Panc1 (cell line): ENCODE measurements at regions not wholly inside any gene's neighbourhood (a gene's known extent, or its start where the extent isn't known, plus 50 kb on each side); places are given as distances from the start of the nearest gene placed in this dataset.

Experiments
- ATAC-seq: fragments of 200-7000 bp; cut with Tn5 transposase; 2 replicates; pipeline ENCODE4 v1.9.1; 2020; ENCODE audit warnings: mild to moderate bottlenecking, moderate library complexity
- BruUV-seq: library from RNA; stranded (reverse); fragments of 400-500 nt; replicated peaks from 2 replicates; lab custom pipeline; 2021; lab: Mats Ljungman, UMichigan
- CTCF ChIA-PET: fragments of 300-600 bp; sonication (Branson Sonifier 250); formaldehyde crosslinking; loops from one replicate; lab custom pipeline; 2022; ENCODE audit warnings: antibody characterized with exemption; lab: Charles Lee
- POLR2A ChIA-PET: fragments of 300-600 bp; sonication (Branson Sonifier 250); formaldehyde crosslinking; loops from one replicate; lab custom pipeline; 2022; ENCODE audit warnings: antibody characterized with exemption; lab: Charles Lee
- DNase-seq: peaks from one replicate; pipeline ENCODE4 v3.0.0-alpha.2; 2010; ENCODE audit warnings: low read depth, low spot score
- H3K27ac ChIP-seq: 2 replicates; pipeline ENCODE4 v1.5.1; 2011; ENCODE audit warnings: mild to moderate bottlenecking, low read length, inconsistent platforms
- H3K27me3 ChIP-seq: fragments of 200-500 bp; sonication (Bioruptor generic); 2 replicates; pipeline ENCODE4 v1.6.0; 2014; ENCODE audit warnings: low read length, inconsistent platforms; ENCODE audit not compliant: control insufficient read depth, insufficient read depth
- H3K36me3 ChIP-seq: fragments of 200-500 bp; sonication (Bioruptor generic); 2 replicates; pipeline ENCODE4 v1.5.1; 2014; ENCODE audit warnings: inconsistent platforms, mild to moderate bottlenecking, low read length, moderate library complexity; ENCODE audit not compliant: control insufficient read depth, insufficient read depth
- H3K4me1 ChIP-seq: 2 replicates; pipeline ENCODE4 v1.5.1; 2011; ENCODE audit warnings: inconsistent platforms, mild to moderate bottlenecking, low read length, moderate library complexity; ENCODE audit not compliant: control insufficient read depth, insufficient read depth
- H3K4me3 ChIP-seq, 2 experiments: 2 replicates each; pipeline ENCODE4 v1.5.1; 2011 to 2012; ENCODE audit warnings: low read depth in 2 of 2, low read length in 2 of 2, mild to moderate bottlenecking in 2 of 2, inconsistent platforms in 1 of 2, moderate library complexity in 1 of 2
- H3K9me3 ChIP-seq: fragments of 200-500 bp; sonication (Bioruptor generic); 2 replicates; pipeline ENCODE4 v1.5.1; 2014; ENCODE audit warnings: low read depth, mild to moderate bottlenecking, inconsistent platforms, low read length, moderate library complexity; ENCODE audit not compliant: control insufficient read depth, insufficient read depth
- CTCF ChIP-seq: fragments of 450-650 bp; IDR thresholded peaks from 2 replicates; pipeline ENCODE4 v1.5.1; 2017; ENCODE audit warnings: mild to moderate bottlenecking
- POLR2AphosphoS5 ChIP-seq: IDR thresholded peaks from 2 replicates; pipeline ENCODE4 v1.6.1; 2012; ENCODE audit warnings: mild to moderate bottlenecking, low read depth, low read length, moderate library complexity
- REST ChIP-seq, 2 experiments: IDR thresholded peaks; 2 replicates each; pipeline ENCODE4 v1.6.1; 2011 to 2012; ENCODE audit warnings: low read depth in 2 of 2, control low read depth in 1 of 2, low read length in 1 of 2, mild to moderate bottlenecking in 1 of 2, moderate library complexity in 1 of 2; ENCODE audit not compliant: insufficient read depth in 1 of 2
- SIN3A ChIP-seq: IDR thresholded peaks from 2 replicates; pipeline ENCODE4 v1.6.1; 2012; ENCODE audit warnings: low read depth, mild to moderate bottlenecking, low read length, moderate library complexity, borderline replicate concordance; ENCODE audit not compliant: insufficient read depth
- TCF7L2 ChIP-seq: IDR thresholded peaks from 2 replicates; pipeline ENCODE4 v1.6.1; 2011; ENCODE audit warnings: mild to moderate bottlenecking, low read depth, low read length, inconsistent platforms
- in situ Hi-C: cut with HindIII; loops from 2 replicates; pipeline ENCODE4 v1.10.0; 2016; ENCODE audit warnings: low sequenced_read_pairs, low pct_unique_long_range_greater_than_20kb
- intact Hi-C: fragments of 100-400 bp; cut with micrococcal nuclease; formaldehyde crosslinking; loops from one replicate; pipeline ENCODE4 v1.10.0; 2022; ENCODE audit not compliant: unreplicated experiment

- H3K4me3 ChIP-seq: no peak overlapping the region
- ChIA-PET POLR2A (no interaction called here), CTCF (no interaction called here)
- in situ Hi-C loops (no loop called here), intact Hi-C loops (no loop called here)
- no peak overlapping the region for H3K27ac ChIP-seq
- no TSS peak for BruUV-seq
- H3K4me1 ChIP-seq: no peaks in the 10 kb centered on the region
- no peak for TF ChIP-seq CTCF
- no peak for TF ChIP-seq REST (IDR thresholded peaks at IDR 0.05; ENCODE audit: insufficient read depth in 1 of 2, low read depth in 2 of 2, low read length in 1 of 2)
- TF ChIP-seq TCF7L2: no peak
- no peak for TF ChIP-seq POLR2AphosphoS5
- no peak for TF ChIP-seq SIN3A
- no peaks in the 10 kb centered on the region for H3K27me3 ChIP-seq
- no peaks in the 10 kb centered on the region for H3K36me3 ChIP-seq
- ATAC-seq (no peak), DNase-seq (no peak)
- H3K9me3 ChIP-seq: no peaks in the 10 kb centered on the region
Observed at GRCh38 chr17:36879624-36880131, 57.6 kb upstream of the LHX1 start.

- Histone ChIP-seq H3K4me1 (no peaks in the 10 kb centered on the region), H3K9me3 (no peaks in the 10 kb centered on the region), H3K4me3 (no peak overlapping the region), H3K27me3 (no peaks in the 10 kb centered on the region), H3K36me3 (no peaks in the 10 kb centered on the region), H3K27ac (no peak overlapping the region)
- in situ Hi-C loops (no loop called here), intact Hi-C loops (no loop called here)
- ChIA-PET POLR2A (no interaction called here), CTCF (no interaction called here)
- no TSS peak for BruUV-seq
- ATAC-seq (no peak), DNase-seq (no peak)
- TF ChIP-seq SIN3A (no peak), CTCF (no peak)
Observed at GRCh38 chr17:36880268-36880905, 56.9 kb upstream of the LHX1 start.
